ENCODE measurements at regions not wholly inside any gene's neighbourhood (a gene's known extent, or its start where the extent isn't known, plus 50 kb on each side); places are given as distances from the start of the nearest gene placed in this dataset.

GRCh38 chr20:17827759-17828559 is 128.2 kb downstream of the BANF2 start:
- TF ChIP-seq EZH2 (IDR thresholded peaks at IDR 0.05): no peak
- TF ChIP-seq POLR2AphosphoS5 (IDR thresholded peaks at IDR 0.05; ENCODE audit: borderline replicate concordance, low read depth, low read length): no peak
- no peak for TF ChIP-seq FOXP2 (optimal IDR thresholded peaks at IDR 0.05; ENCODE audit: control extremely low read depth, extremely low read length, insufficient read depth)

Measured in SK-N-MC (cell line).